ENCODE measurements at regions not wholly inside any gene's neighbourhood (a gene's known extent, or its start where the extent isn't known, plus 50 kb on each side); places are given as distances from the start of the nearest gene placed in this dataset.

- H3K27ac Mint-ChIP-seq = no peak overlapping the region
- no peaks in the 10 kb centered on the region for H3K4me1 Mint-ChIP-seq
- POLR2A ChIA-PET = no interaction called here
- intact Hi-C loops (cut with micrococcal nuclease) = no loop called here
- DNase-seq (no peak), ATAC-seq (ENCODE audit: low read depth) (no peak)
- CTCF ChIA-PET = no interaction called here
- H3K36me3 Mint-ChIP-seq (ENCODE audit: low read depth) = no peaks in the 10 kb centered on the region
- TF ChIP-seq CTCF (IDR thresholded peaks at IDR 0.05) = no peak
- no peaks in the 10 kb centered on the region for H3K27me3 Mint-ChIP-seq
- no peak overlapping the region for H3K4me3 Mint-ChIP-seq
- peaks cover 4% of the 10 kb centered on the region for H3K9me3 Mint-ChIP-seq
Measured at GRCh38 chr10:65365878-65366277, 1560.0 kb upstream of the LRRTM3 start.

GRCh38 chr10:65367706-65368105 is 1558.1 kb upstream of the LRRTM3 start:
- Mint-ChIP-seq H3K27me3 (no peaks in the 10 kb centered on the region), H3K9me3 (peaks cover 4% of the 10 kb centered on the region), H3K27ac (no peak overlapping the region), H3K36me3 (ENCODE audit: low read depth) (no peaks in the 10 kb centered on the region), H3K4me1 (no peaks in the 10 kb centered on the region), H3K4me3 (no peak overlapping the region)
- ChIA-PET CTCF (no interaction called here), POLR2A (no interaction called here)
- intact Hi-C loops (cut with micrococcal nuclease) = no loop called here
- no peak for TF ChIP-seq CTCF (IDR thresholded peaks at IDR 0.05)
- DNase-seq (no peak), ATAC-seq (ENCODE audit: low read depth) (no peak)

GRCh38 chr10:65375528-65375927 is 1550.3 kb upstream of the LRRTM3 start:
- intact Hi-C loops (cut with micrococcal nuclease) = no loop called here
- Mint-ChIP-seq H3K27ac (no peak overlapping the region), H3K4me3 (no peak overlapping the region), H3K4me1 (no peaks in the 10 kb centered on the region), H3K36me3 (ENCODE audit: low read depth) (no peaks in the 10 kb centered on the region), H3K9me3 (peaks cover 8% of the 10 kb centered on the region), H3K27me3 (no peaks in the 10 kb centered on the region)
- CTCF ChIA-PET = no interaction called here
- ATAC-seq (ENCODE audit: low read depth) (no peak), DNase-seq (no peak)
- POLR2A ChIA-PET = no interaction called here
- TF ChIP-seq CTCF (IDR thresholded peaks at IDR 0.05) = no peak

- no peaks in the 10 kb centered on the region for H3K4me1 Mint-ChIP-seq
Measured at GRCh38 chr10:65377687-65378086, 1548.1 kb upstream of the LRRTM3 start.

GRCh38 chr10:65394502-65395297 is 1531.1 kb upstream of the LRRTM3 start:
- Mint-ChIP-seq H3K36me3 (ENCODE audit: low read depth) (no peaks in the 10 kb centered on the region), H3K4me3 (no peak overlapping the region), H3K4me1 (no peaks in the 10 kb centered on the region), H3K9me3 (peaks cover 8% of the 10 kb centered on the region), H3K27me3 (no peaks in the 10 kb centered on the region), H3K27ac (no peak overlapping the region)
- intact Hi-C loops (cut with micrococcal nuclease) = no loop called here
- no peak for DNase-seq
- TF ChIP-seq CTCF (IDR thresholded peaks at IDR 0.05) = no peak
- ChIA-PET CTCF (no interaction called here), POLR2A (no interaction called here)
- no peak for ATAC-seq (ENCODE audit: low read depth)

More at GRCh38 chr10:65377687-65378086, 1548.1 kb upstream of the LRRTM3 start:
- Mint-ChIP-seq H3K27ac (no peak overlapping the region), H3K36me3 (ENCODE audit: low read depth) (no peaks in the 10 kb centered on the region), H3K4me3 (no peak overlapping the region), H3K27me3 (no peaks in the 10 kb centered on the region), H3K9me3 (peaks cover 8% of the 10 kb centered on the region)
- intact Hi-C loops (cut with micrococcal nuclease) = no loop called here
- DNase-seq (no peak), ATAC-seq (ENCODE audit: low read depth) (no peak)
- POLR2A ChIA-PET = no interaction called here
- CTCF ChIA-PET = no interaction called here
- TF ChIP-seq CTCF (IDR thresholded peaks at IDR 0.05) = no peak
